Naive thymus-derived CD8-positive, alpha-beta T cell (primary cell): ENCODE measurements at regions not wholly inside any gene's neighbourhood (a gene's known extent, or its start where the extent isn't known, plus 50 kb on each side); places are given as distances from the start of the nearest gene placed in this dataset.
"Not testable (repeated sequence)": the region's sequence is repeated elsewhere in the genome, so short reads cannot be mapped to it uniquely, and the experiment has no call there.

ENCODE experiments used
- ATAC-seq, 2 donors: fragments of 150-1000 bp; cut with Tn5 transposase in 1 of 2; sonication (Bioruptor Pico), chemical (Tn5 transposase) in 1 of 2; 1 replicate in 1 of 2; 2 replicates in 1 of 2; pipeline ENCODE4 v1.10.0; 2021; ENCODE audit warnings: mild to moderate bottlenecking in 2 of 2, moderate library complexity in 2 of 2
- POLR2A ChIA-PET: fragments of 350-600 bp; sonication (Branson Sonifier 250); formaldehyde crosslinking; loops from one replicate; lab custom pipeline; 2021; ENCODE audit warnings: antibody characterized with exemption; lab: Charles Lee
- DNase-seq, 10 donors: peaks; one replicate each; pipeline versions ENCODE4 v3.0.0 to v3.0.0-alpha.2; 2020 to 2022
- H3K27ac Mint-ChIP-seq, 10 donors: one replicate each; pipeline ENCODE4 v1.8.0; 2020 to 2022; ENCODE audit warnings: mild to moderate bottlenecking in 10 of 10, mixed read lengths in 10 of 10, moderate library complexity in 4 of 10, inconsistent platforms in 1 of 10
- H3K27me3 Mint-ChIP-seq, 5 donors: one replicate each; pipeline ENCODE4 v1.8.0; 2021 to 2022; ENCODE audit warnings: mixed read lengths in 5 of 5
- H3K36me3 Mint-ChIP-seq, 3 donors: one replicate each; pipeline ENCODE4 v1.8.0; 2020 to 2022; ENCODE audit warnings: mixed read lengths in 3 of 3, mild to moderate bottlenecking in 2 of 3, inconsistent platforms in 1 of 3
- H3K4me1 Mint-ChIP-seq, 4 donors: one replicate each; pipeline ENCODE4 v1.8.0; 2021 to 2022; ENCODE audit warnings: mixed read lengths in 4 of 4
- H3K4me3 Mint-ChIP-seq, 10 donors: one replicate each; pipeline ENCODE4 v1.8.0; 2020 to 2022; ENCODE audit warnings: mild to moderate bottlenecking in 10 of 10, mixed read lengths in 10 of 10, moderate library complexity in 6 of 10, inconsistent platforms in 1 of 10
- H3K9me3 Mint-ChIP-seq, 9 donors: one replicate each; pipeline ENCODE4 v1.8.0; 2020 to 2022; ENCODE audit warnings: mixed read lengths in 9 of 9, mild to moderate bottlenecking in 3 of 9, inconsistent platforms in 1 of 9, moderate library complexity in 1 of 9

DNA sequence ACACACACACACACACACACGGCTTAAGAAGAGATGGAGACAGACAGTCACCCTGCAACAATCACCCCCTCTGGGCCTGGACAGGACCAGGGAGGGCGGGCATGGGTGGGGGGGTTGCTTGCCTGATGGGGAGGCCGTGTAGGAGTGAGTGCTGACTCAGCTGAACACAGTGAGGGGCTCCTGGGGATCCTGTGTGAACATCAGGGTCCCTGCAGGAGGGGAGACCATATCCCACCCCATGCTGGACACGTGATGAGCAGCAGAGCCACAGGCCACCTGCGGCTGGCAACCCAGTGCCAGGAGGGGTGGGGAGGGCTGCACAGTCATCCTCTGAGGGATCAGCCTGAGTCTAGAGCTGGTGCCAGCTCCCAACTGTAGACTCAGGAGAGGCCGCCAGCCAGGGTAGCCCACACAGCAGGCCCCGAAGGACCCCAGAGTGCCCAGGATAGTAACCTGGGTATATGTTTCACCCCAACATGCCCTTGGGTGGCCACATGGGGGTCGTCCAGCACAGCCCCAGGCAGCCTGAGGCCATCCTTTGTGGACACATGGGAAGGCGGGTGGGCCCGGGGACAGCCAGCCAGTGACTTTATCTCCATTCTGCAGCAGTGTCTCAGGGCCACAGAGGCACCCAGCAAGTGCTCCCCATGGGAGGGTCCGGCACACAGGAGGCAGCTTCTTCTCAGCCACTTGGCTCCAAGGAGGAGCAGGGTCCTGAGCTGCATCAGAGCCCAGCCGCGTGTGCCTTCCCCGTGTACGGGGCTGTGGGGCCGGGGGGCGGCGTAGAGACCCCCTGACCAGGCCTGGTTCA, 73.7 kb upstream of the SFSWAP start:
- Mint-ChIP-seq H3K27me3 (peaks cover 5 to 37% (median 23%) of the 10 kb centered on the region in 5 donors), H3K27ac (no peak overlapping the region), H3K9me3 (peaks cover 0 to 1% (median 0%) of the 10 kb centered on the region in 9 donors), H3K36me3 (no peaks in the 10 kb centered on the region), H3K4me1 (peaks cover 0 to 3% (median 0%) of the 10 kb centered on the region in 4 donors), H3K4me3 (no peak overlapping the region)
- no peak for ATAC-seq
- POLR2A ChIA-PET, result no interaction called here
- DNase-seq, result peak in 1 of 10 donors; percentile 10

- Mint-ChIP-seq H3K27ac (no peak overlapping the region), H3K27me3 (peaks cover 3 to 32% (median 23%) of the 10 kb centered on the region in 5 donors), H3K9me3 (peaks cover 0 to 1% (median 0%) of the 10 kb centered on the region in 9 donors), H3K36me3 (no peaks in the 10 kb centered on the region), H3K4me1 (no peaks in the 10 kb centered on the region), H3K4me3 (no peak overlapping the region)
- no peak for ATAC-seq
- POLR2A ChIA-PET, result no interaction called here
- DNase-seq, result no peak
Observed at GRCh38 chr12:131637986-131638385, 72.9 kb upstream of the SFSWAP start.

GRCh38 chr12:131639270-131639940, 71.5 kb upstream of the SFSWAP start:
- DNase-seq, result peak in 1 of 10 donors; percentile 7
- H3K36me3 Mint-ChIP-seq, result no peaks in the 10 kb centered on the region
- no peak overlapping the region for H3K4me3 Mint-ChIP-seq
- ATAC-seq, result no peak
- no peaks in the 10 kb centered on the region for H3K4me1 Mint-ChIP-seq
- H3K27me3 Mint-ChIP-seq, result peaks cover 6 to 38% (median 26%) of the 10 kb centered on the region in 5 donors
- H3K27ac Mint-ChIP-seq, result no peak overlapping the region
- POLR2A ChIA-PET, result no interaction called here
- H3K9me3 Mint-ChIP-seq, result peaks cover 0 to 1% (median 0%) of the 10 kb centered on the region in 9 donors

- peaks cover 6 to 27% (median 15%) of the 10 kb centered on the region in 5 donors for H3K27me3 Mint-ChIP-seq
- no peaks in the 10 kb centered on the region for H3K4me1 Mint-ChIP-seq
- H3K27ac Mint-ChIP-seq, result no peak overlapping the region
- ATAC-seq, result no peak
- no peaks in the 10 kb centered on the region for H3K36me3 Mint-ChIP-seq
- POLR2A ChIA-PET, result no interaction called here
- no peak for DNase-seq
- no peaks in the 10 kb centered on the region for H3K9me3 Mint-ChIP-seq
- no peak overlapping the region for H3K4me3 Mint-ChIP-seq
Observed at GRCh38 chr12:131640525-131640924, 70.4 kb upstream of the SFSWAP start.

- peak in 1 of 10 donors; percentile 14 for DNase-seq
- ATAC-seq, result no peak
- Mint-ChIP-seq H3K27ac (no peak overlapping the region), H3K4me1 (no peaks in the 10 kb centered on the region), H3K27me3 (peaks cover 6 to 20% (median 13%) of the 10 kb centered on the region in 5 donors), H3K36me3 (no peaks in the 10 kb centered on the region), H3K4me3 (no peak overlapping the region), H3K9me3 (no peaks in the 10 kb centered on the region)
- POLR2A ChIA-PET, result no interaction called here
Observed at GRCh38 chr12:131641315-131641714, 69.6 kb upstream of the SFSWAP start.

DNA sequence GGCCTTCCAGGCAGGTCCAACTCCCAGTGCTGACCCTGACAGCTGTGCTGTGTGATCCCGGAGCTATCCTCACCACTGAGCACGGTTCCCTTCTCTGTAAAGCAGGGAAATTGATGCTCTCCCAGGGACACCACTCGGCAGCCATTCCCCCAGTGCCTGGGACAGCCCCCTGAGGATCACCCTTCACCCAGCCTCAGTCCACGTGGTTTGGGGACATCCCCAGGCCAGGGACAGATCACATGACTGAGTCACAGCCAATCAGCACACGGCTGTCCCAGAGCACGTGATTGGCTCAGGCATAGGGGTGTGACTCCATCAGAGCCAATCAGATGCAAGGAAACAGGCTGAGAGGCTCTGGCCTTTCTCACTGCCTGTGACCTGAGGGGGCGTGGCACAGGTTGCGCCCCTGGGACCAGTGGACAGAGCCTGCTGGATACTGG, 68.8 kb upstream of the SFSWAP start:
- Mint-ChIP-seq H3K27ac (no peak overlapping the region), H3K27me3 (peaks cover 6 to 20% (median 13%) of the 10 kb centered on the region in 5 donors), H3K4me3 (no peak overlapping the region), H3K4me1 (no peaks in the 10 kb centered on the region), H3K9me3 (no peaks in the 10 kb centered on the region), H3K36me3 (no peaks in the 10 kb centered on the region)
- ATAC-seq, result no peak
- POLR2A ChIA-PET, result no interaction called here
- no peak for DNase-seq

DNA sequence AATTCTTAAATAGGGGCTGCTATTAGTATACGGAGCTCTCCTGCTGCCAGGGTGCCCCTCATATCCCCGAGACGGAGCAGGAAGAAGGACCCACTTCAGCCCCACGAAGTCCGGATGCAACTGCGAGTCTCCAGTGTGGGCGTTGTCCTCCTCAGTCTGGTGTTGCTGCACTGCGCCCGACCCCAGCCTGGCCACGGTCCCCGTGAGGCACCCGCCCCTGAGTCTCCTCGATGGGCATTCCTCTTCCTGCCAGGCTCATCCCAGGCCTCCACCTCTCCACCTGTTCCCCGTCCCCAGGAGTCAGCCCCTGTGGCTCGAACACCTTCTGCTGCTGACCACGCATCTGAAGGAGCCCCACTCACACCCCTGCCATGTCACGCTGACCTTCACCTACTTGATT, 68.1 kb upstream of the SFSWAP start:
- Mint-ChIP-seq H3K27ac (no peak overlapping the region), H3K36me3 (no peaks in the 10 kb centered on the region), H3K27me3 (peaks cover 9 to 20% (median 15%) of the 10 kb centered on the region in 5 donors), H3K4me3 (no peak overlapping the region), H3K4me1 (no peaks in the 10 kb centered on the region), H3K9me3 (no peaks in the 10 kb centered on the region)
- POLR2A ChIA-PET, result no interaction called here
- peak in 1 of 10 donors; percentile 7 for DNase-seq
- no peak for ATAC-seq

DNA sequence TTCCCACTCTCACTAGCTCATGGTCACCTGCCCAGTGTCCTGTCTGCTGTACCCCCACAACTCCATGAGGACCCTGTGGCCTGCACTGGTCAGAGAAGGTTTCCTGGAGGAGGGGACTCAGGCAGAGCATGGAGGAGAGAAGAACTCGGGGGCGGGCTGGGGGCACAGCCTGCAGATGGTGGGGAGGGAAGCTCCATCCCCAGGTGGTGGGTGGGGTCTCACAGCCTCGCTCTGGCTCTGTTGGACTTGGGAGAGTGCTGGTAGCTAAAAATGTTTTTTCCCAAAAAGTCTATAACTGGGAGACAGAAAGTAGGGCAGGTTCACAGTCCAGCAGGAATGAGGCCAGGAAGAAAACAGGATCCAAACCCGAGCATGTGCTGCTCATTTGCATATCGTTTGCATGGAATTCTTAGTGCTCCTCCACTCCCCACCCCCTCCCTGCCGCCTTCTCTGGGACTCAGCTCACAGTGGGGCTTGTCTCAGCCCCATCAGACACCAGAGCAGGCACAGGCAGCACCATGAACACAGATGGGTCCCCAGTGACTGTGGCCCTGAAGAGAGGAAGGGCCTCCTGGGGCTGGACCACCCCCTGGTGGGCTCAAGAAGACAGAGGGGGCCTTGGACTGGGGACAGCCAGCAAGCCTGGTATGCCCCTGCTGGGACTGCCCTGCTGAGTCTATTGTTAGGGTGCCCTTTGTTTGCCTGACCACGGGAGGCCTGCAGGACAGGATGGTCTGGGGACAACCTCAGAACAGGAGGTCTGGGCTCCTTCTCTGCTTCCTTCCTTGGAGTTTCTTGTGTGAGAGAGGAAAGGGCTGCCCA, 67.0 kb upstream of the SFSWAP start:
- H3K9me3 Mint-ChIP-seq, result no peaks in the 10 kb centered on the region
- H3K36me3 Mint-ChIP-seq, result no peaks in the 10 kb centered on the region
- H3K27ac Mint-ChIP-seq, result no peak overlapping the region
- no peak for DNase-seq
- no peaks in the 10 kb centered on the region for H3K4me1 Mint-ChIP-seq
- no peak overlapping the region for H3K4me3 Mint-ChIP-seq
- no peak for ATAC-seq
- POLR2A ChIA-PET, result no interaction called here
- H3K27me3 Mint-ChIP-seq, result peaks cover 6 to 19% (median 13%) of the 10 kb centered on the region in 5 donors

- Mint-ChIP-seq H3K36me3 (no peaks in the 10 kb centered on the region), H3K4me3 (peak overlapping the region in 1 of 10 donors; percentile 36), H3K27me3 (peaks cover 6 to 22% (median 15%) of the 10 kb centered on the region in 5 donors), H3K9me3 (no peaks in the 10 kb centered on the region), H3K4me1 (no peaks in the 10 kb centered on the region), H3K27ac (no peak overlapping the region)
- ATAC-seq, result no peak
- DNase-seq, result no peak
- POLR2A ChIA-PET, result no interaction called here
Observed at GRCh38 chr12:131644481-131644880, 66.4 kb upstream of the SFSWAP start.

GRCh38 chr12:131644917-131645316, 66.0 kb upstream of the SFSWAP start:
- Mint-ChIP-seq H3K4me3 (peak overlapping the region in 1 of 10 donors; percentile 36), H3K27me3 (peaks cover 5 to 23% (median 13%) of the 10 kb centered on the region in 5 donors)
- H3K27ac Mint-ChIP-seq, ATAC-seq, H3K4me1 Mint-ChIP-seq, H3K9me3 Mint-ChIP-seq, POLR2A ChIA-PET, H3K36me3 Mint-ChIP-seq: not testable (repeated sequence)
- peak in 1 of 10 donors; percentile 9 for DNase-seq

GRCh38 chr12:131645557-131645956, 65.3 kb upstream of the SFSWAP start:
- H3K27me3 Mint-ChIP-seq, result peaks cover 5 to 20% (median 13%) of the 10 kb centered on the region in 5 donors
- H3K9me3 Mint-ChIP-seq, POLR2A ChIA-PET, H3K4me3 Mint-ChIP-seq, ATAC-seq, H3K27ac Mint-ChIP-seq, H3K4me1 Mint-ChIP-seq, DNase-seq, H3K36me3 Mint-ChIP-seq: not testable (repeated sequence)

DNA sequence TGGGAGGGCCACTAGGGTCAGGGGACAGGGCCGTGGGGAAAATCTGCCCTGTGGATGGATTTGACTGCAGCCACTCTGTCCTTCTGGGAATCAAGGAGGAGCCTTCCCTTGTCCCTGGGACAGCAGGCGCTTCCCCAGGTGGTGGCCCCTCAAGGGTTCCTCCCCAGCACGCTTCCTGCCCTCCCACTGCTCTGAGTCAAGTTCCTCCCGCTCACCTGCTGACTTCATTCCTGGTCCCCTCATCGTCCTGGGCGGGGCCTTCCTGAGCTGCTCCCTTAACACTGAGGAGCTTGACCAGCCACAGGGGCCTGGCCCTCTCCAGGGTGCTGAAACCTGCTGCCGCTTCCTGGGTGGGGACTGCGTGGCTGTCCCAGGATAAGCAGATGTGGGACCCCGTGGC, 64.4 kb upstream of the SFSWAP start:
- H3K27me3 Mint-ChIP-seq, result peaks cover 7 to 27% (median 13%) of the 10 kb centered on the region in 5 donors
- ATAC-seq, DNase-seq, H3K27ac Mint-ChIP-seq, H3K4me3 Mint-ChIP-seq, H3K9me3 Mint-ChIP-seq, H3K36me3 Mint-ChIP-seq, H3K4me1 Mint-ChIP-seq, POLR2A ChIA-PET: not testable (repeated sequence)
